Hematopoietic multipotent progenitor cell treated with erythropoietin and hydrocortisone succinate and interleukin-3 and kit ligand, for 6 days (in vitro differentiated cells): ENCODE measurements at regions not wholly inside any gene's neighbourhood (a gene's known extent, or its start where the extent isn't known, plus 50 kb on each side); places are given as distances from the start of the nearest gene placed in this dataset.
"Not testable (repeated sequence)": the region's sequence is repeated elsewhere in the genome, so short reads cannot be mapped to it uniquely, and the experiment has no call there.

ENCODE experiments used
- DNase-seq: peaks from one replicate; pipeline ENCODE4 v3.0.0-alpha.2; 2015

DNA sequence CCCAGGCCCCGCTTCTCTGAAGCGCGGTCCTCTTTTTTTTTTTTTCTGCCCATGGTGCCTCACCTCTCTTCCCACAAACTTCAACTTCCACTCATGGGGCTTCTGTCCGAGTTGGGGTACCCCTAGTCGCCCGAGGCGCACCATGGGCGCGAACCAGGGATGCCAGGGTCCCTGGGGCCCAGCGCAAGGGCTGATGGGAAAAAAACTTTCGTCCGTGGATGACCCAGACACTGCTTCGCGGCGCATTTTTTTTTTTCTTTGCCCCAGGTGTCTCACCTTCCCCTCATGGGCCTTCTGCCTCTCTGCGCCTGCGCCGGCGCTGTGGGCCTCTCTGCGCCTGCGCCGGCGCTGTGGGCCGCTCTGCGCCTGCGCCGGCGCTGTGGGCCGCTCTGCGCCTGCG is 1268.8 kb downstream of the FOXD4L5 start:
- not testable (repeated sequence) for DNase-seq

DNA sequence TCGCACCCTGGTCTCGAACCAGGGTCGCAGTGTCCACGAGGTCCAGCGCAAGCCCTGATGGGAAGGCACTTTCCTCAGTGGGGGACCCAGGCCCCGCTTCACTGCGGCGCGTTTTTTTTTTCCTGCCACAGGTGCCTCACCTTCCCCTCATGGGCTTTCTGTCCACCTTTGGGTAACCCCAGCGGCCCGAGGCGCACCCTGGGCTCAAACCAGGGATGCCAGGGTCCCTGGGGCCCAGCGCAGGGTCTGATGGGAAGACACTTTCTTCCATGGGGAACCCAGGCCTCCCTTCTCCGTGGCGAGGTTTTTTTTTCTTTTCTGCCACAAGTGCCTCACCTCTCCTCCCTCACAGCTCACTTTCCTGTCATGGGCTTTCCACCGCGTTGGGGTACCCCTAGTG is 1269.9 kb downstream of the FOXD4L5 start:
- no peak for DNase-seq

DNA sequence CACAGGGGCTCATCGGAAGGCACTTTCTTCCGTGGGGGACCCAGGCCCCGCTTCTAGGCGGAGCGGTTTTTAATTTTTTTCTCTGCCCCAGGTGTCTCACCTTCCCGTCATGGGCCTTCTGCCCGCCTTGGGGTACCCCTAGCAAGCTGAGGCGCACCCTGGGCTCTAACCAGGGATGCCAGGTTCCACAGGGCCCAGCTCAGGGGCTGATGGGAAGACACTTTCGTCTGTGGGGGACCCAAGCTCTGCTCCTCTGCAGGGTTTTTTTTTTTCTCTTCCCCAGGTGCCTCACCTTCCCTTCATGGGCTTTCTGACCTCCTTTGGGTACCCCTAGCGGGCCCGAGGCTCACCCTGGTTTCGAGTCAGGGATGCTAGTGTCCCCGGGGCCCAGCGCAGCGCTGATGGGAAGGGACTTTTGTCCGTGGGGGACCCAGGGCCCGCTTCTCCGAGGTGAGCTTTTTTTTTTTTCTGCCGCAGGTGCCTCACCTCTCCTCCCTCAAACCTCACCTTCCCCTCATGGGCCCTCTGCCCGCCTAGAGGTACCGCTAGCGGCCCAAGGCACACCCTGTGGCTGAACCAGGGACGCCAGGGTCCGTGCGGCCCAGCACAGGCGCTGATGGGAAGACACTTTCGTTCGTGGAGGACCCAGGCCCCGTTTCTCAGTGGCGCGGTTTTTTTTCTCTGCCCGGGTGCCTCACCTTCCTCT is 1270.5 kb downstream of the FOXD4L5 start:
- not testable (repeated sequence) for DNase-seq

- DNase-seq = not testable (repeated sequence)
Measured at GRCh38 chr9:64013122-64013521, 1271.9 kb downstream of the FOXD4L5 start.

- DNase-seq = not testable (repeated sequence)
Measured at GRCh38 chr9:64012014-64012413, 1273.0 kb downstream of the FOXD4L5 start.

- not testable (repeated sequence) for DNase-seq
Measured at GRCh38 chr9:63979741-63980140, 1305.3 kb downstream of the FOXD4L5 start.
